GM21360 (cell line): ENCODE measurements at regions not wholly inside any gene's neighbourhood (a gene's known extent, or its start where the extent isn't known, plus 50 kb on each side); places are given as distances from the start of the nearest gene placed in this dataset.
A peak's percentile ranks its signal among the peaks of the same experiment; 100 is the strongest.

ENCODE experiments used
- ATAC-seq: cut with Tn5 transposase; IDR thresholded peaks from one replicate; pipeline ENCODE4 v1.9.1; 2021; ENCODE audit warnings: mild to moderate bottlenecking, moderate library complexity; ENCODE audit not compliant: unreplicated experiment

DNA sequence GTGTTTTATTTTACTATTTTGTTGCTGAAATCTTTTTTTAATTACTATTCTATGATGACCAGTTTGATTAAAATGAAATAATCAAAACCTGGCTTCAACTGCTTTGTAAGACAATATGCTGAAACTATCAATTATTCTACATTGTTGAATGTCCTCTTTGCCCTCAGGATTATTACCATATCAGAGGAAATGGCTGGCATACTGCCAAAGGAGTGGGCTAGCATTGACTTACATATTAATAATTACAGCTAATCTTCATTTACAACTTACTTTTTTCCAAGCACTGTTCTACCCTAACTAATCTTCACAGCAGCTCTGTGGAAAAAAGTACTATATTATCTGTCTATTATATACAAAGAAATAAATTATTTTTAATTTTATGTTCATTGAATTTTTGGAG, 560.5 kb downstream of the BCKDHB start:
- ATAC-seq: no peak

DNA sequence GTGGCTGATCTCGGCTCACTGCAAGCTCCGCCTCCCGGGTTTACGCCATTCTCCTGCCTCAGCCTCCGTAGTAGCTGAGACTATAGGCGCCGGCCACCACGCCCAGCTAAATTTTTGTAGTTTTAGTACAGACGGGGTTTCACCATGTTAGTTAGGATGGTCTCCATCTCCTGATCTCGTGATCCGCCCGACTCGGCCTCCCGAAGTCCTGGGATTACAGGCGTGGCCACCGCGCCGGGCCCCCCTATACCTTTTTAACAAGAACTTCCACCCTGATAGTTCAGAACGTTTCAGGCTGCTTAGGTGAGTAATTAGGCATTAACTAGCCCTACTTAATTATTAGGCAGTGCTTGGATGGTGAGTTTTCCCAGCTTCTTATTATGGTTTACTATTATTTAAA, 552.5 kb downstream of the BCKDHB start:
- ATAC-seq: no peak

DNA sequence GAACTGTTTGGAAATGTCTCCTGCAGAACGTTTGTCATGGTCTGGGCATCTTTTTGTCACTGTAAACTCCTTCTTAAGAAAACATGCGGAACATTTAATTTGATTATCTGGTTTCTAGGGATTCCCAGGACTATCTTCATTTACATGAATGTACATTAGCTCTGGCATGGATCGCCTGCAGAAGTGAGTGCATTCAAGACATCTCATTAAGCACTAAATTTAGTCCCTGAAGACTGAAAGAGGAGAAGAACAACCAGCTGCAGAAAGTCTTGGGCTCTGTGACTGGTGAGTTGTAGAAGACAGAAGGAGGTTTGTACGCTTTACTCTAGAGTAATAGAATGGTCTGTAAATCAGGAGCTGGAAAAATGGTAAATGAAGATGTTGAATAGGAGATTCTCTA, 540.7 kb downstream of the BCKDHB start:
- no peak for ATAC-seq

DNA sequence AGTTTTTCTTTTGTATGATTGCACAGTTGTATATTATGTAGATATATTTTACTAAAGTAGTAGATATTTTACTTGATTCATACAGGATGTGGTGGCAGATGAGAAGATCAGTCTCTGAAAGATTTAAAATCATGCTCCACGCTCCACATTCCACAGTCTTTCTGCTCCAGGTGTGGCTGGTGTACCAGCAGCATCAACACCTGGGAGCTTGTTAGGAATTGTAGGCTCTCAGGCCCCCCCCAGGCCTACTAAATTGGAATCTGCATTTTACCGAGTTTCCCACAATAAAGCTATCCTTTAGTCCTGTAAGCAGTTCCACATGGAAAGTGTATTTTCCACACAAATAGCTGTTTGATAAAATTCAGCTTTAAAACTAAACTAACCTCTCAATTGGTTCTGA, 537.4 kb downstream of the BCKDHB start:
- ATAC-seq: no peak

DNA sequence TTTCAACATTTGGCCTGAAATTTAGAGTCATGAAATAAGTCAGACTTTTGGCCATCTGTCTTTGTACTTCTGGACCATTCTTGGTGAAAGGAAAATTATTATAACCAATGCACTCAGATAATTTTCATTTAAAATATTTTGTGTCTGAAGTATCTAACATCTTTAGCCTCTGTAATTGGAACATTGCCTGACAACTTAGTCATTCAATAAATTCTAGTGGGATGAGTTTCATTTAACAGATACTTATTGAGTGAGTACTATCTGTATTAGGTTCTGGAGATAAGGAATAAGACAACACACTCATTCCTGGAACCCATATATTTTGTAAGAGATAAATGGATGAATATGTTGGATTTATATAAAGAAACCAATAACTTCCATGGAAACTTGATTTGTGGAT, 536.0 kb downstream of the BCKDHB start:
- no peak for ATAC-seq

DNA sequence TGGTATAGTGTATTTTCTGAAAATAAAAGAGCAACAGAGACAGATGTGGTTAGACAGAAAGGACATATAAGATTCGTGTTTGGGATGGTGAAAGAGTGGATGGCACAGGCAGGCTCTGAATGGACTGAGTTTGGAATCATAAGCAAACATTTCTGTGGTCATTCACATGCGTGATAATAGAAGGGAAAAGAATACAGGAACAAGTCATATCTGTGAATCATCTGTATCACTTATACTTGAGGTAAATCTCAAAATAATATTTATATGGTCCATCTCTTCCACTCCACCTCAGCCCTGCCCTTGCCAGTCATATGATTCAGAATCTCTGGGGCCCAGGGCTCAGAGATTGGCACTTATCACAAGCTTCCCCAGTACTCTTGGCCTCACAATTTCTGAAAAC, 535.1 kb downstream of the BCKDHB start:
- no peak for ATAC-seq

DNA sequence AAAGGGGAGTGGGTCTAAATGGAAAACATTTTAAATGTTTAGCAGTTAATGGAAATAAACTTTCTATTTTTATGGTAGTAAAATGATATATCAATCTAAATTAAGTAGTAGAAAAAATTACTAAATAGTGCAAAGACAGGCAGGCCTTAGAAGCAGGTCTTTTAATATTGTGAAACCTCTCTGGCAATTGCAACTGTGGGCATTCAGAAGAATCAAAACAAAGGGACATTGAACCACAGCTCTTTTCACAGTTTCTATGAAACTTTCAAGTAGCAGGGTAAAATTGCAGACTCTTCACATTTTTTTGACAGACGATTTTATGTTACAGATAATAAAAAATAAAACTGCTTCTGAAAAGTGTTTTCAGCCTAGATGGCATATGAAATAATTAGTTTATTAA, 533.7 kb downstream of the BCKDHB start:
- ATAC-seq: no peak

DNA sequence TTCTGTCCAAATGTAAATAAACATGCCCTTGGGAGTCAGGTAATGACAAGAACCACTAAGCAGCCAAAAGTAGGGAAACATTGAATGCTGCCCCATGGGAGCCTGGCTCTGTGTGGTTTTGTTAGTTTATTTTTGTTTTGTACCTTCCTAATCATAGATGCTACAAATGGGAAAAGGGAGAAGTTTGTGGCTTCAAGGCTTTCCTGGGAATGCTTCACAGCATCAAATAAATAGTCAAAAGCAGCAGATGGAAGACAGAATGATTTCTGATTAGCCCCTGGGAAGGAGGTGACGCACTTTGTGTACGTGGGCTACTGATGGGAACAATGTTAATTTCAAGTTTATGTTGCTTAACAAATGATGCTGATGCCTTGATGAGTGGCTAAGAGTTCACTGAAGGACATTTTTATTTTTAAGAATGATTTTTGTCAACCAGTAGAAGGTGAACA, 532.7 kb downstream of the BCKDHB start:
- no peak for ATAC-seq

DNA sequence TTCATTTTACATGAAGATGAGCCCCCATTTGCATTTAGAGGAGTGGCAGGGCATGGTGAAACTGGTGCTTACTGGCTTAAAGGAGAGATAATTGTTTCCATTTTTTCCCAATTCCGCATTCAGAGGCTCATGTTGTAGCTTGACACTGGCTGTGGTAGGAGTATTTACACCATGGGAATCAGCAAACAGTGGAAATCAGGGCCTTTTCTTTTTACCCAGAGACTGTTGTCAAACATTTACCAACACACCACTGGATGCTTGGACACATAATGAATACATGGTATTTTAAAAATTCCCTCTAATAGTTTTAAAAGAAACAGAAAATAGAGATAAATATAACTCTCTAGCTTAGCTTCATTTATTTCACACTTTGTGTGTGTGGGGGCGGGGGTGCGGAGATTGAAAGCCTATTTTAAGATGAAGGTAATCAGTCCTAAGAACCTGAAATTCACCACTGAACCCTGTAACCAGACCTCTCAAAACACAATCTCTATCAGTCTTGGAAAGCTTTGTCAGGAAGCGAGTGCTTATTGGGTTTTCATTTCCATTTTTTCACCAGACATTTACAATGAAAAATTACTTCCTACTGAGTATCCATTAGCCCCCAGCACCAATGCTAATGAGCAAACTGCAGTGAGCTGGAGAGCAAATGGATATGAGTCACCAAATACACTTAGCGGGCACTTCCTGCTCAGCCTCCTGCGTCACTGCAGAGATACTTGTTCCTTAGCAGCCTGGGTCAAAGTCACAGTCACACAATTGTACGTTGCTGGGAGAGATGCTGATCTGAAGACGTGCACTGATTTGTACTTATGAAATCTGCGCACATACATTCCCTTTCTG, 532.0 kb downstream of the BCKDHB start:
- peak; percentile 85 for ATAC-seq

DNA sequence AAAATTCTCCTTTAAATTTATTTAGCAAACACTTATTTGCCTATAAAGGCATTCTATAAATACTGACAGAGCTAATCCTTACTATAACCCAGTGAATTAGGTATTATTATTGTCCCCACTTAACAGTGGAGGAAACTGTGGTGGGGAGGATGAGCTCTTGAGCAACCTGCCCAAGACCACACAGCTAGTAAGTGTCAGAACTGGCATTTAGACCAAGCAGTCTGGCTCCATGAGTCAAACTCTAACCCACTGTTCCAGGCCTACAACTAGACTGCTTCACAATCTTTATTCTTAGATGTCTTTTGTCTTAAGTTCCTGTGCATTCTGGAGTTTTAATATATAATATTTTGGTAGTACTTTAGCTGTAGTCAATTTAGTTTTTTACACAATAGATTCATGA, 530.8 kb downstream of the BCKDHB start:
- no peak for ATAC-seq

DNA sequence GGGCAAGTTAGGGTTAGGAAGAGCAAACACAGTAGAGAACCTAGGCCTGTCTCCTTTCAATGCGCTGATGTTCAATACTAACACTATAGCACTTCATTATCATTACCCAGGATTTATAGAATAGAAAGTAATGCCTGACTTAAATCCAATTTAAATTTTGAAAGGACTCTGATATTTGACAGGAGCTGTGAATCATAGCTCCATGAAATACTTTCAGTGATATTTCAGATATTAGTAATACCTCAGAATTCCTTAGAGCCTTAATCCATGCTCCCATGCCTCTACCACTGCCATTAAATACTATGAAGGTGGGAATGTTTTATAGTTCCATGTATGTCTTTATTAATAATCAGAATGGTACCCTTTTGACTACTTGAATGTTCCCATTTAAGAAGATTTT, 530.2 kb downstream of the BCKDHB start:
- no peak for ATAC-seq

DNA sequence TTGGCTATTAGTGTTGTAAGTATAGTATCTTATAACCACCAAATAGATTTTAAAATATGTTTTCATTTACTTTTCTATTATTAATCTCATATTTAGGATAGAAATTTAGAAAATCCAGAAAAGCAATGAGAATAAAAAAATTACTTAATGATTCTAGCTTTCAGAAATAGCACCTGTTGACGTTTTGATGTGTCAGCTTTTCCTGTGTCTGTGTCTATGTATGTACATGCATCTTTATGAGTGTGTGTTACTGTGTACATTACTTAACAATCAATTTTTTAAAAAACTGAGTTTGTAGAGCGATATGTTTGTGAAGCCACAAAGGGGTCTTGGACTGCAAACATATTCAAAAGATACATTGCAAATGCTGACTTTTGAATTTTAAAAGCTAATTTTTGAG, 526.9 kb downstream of the BCKDHB start:
- ATAC-seq: no peak

DNA sequence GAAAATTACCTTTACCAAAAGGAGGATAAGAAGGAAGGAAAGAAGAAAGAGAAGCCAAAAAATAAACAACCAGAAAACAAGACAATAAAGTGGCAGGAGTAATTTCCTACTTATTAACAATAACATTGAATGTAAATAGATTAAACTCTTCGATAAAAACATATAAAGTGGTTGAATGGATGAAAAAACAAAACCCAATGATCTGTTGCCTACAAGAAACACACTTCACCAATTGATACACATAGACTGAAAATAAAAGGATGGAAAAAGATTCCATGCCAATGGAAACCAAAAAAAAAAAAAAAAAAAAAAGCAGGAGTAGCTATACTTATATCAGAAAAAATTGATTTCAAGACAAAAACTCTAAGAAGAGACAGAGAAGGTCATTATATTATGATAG, 518.9 kb downstream of the BCKDHB start:
- no peak for ATAC-seq

DNA sequence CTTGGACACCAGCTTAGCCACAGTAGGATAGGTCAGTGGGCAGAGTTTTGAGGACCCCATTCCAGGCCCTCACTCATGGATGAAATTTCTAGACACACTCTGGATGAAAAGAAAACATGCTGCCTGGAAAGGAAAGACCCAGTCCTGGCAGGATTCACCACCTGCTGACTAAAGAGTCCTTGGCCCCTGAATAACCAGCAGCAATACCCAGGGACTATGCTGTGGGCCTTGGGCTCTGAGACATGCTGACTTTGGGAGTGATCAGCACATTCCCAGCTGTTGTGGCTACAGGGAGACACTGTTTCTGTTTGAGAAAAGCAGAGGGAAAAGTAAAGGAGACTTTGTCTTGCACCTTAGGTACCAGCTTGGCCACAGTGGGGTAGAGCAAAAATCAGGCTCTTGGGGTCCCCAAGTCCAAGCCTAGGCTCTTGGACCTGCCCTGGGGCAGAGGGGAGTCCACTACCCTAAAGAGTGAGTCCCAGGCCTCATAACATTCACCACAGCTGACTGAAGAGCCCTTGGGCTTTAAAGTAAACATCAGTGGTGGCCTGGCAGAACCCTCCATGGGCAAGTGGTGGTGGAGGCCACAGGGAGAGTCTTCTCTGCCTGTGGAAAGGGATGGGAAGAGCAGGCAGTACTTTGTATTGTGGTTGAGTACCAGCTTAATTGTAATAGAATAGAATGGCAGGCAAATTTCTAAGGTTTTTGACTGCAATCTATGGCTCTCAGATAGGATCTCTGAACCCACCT, 516.8 kb downstream of the BCKDHB start:
- ATAC-seq: no peak

DNA sequence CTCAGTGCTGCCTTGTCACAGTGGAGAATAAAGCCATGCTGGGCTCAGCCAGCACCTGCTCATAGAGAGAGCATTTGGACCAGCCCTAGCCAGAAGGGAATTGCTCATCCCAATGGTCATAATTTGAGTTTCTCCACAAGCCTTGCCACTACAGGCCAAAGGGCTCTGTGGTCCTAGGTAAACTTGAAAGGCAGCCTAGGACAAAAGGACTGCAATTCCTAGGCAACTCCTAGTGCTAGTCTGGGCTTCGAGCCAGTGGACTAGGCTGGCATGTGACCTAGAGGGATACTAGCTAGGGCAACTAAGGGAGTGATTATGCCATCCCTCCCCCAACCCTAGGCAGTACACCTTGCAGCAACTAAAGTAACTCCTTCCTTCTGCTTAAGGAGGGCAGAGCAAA, 516.2 kb downstream of the BCKDHB start:
- ATAC-seq: no peak

DNA sequence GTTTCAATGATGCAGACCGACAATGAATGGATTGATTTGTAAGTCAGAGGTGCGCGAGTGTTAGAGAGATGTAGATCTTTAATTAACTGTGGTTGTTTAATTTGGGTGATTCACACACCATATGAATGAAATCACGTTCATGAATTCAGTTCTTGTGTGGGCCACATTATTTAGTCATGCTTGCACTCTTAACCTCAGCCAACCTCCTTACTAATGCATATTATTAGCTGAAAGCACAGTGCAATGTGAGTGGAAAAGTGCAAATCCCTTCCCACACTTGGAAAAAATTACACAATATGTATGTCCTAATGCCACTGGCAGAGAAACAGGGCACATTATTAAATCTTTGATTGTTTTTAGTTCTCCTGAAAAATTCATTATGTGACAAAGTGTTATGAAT, 512.5 kb downstream of the BCKDHB start:
- ATAC-seq: no peak

DNA sequence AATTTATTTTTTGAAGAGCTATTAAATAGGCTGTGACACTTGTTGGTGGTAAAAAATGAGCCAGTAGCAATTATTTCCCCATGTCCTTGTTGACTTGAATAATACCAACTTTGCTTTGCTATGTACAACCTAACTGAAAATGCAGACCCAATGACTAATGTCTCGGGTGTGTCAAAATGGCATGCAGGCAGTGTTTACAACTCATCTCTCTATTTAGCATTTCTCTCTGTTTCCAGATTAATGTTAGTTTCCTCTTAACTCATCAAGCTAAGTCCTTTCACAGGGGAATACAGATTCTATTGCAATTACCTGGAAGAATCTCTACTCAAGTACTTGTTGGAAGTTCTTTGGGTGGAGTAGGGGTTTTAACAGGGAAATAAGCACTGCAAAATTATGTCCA, 504.4 kb downstream of the BCKDHB start:
- no peak for ATAC-seq

DNA sequence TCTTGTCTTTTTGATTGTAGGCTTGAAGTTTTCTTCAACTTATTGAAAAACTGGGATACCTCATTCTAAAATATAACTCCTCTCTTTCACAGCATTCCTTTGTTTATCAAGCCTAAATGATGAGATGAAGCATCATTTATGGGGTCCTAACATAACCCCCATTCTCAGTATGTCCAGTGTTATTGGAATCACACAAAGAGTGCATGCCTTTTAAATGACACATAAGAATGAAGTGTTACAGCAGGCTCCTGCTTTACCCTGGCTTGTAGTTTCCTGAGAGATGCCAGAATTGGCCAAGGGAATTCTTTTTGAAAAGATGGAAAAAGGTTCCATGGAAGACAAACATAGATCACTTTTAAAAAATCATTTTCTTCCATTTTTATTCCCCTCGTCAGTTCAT, 502.4 kb downstream of the BCKDHB start:
- ATAC-seq: no peak

DNA sequence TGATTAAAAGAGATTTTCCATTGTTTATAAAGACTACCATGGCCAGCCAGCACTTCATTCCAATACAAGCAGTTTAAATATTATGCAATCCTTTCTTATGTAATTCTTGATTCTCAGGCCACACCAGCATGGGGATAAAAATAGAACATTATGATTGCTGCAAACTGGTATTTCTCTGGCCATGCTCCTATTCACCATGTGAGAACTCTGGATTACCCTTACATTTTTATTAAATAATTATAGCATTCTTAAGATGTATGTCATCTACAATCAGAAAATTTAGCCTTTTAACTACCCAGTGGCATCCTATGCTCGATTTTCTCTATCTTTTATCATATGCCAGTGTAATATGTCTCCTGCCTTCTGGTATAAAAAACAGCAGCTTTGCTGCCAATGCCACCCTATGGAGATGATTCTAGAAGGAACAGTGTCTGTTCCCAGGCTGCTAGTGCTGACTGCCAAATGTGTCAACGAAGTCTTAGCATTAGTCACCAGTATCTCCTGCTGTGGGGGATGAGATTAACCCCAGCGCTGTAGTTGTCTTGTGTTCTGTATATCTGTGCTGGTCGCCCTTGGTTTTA, 501.4 kb downstream of the BCKDHB start:
- ATAC-seq: no peak

DNA sequence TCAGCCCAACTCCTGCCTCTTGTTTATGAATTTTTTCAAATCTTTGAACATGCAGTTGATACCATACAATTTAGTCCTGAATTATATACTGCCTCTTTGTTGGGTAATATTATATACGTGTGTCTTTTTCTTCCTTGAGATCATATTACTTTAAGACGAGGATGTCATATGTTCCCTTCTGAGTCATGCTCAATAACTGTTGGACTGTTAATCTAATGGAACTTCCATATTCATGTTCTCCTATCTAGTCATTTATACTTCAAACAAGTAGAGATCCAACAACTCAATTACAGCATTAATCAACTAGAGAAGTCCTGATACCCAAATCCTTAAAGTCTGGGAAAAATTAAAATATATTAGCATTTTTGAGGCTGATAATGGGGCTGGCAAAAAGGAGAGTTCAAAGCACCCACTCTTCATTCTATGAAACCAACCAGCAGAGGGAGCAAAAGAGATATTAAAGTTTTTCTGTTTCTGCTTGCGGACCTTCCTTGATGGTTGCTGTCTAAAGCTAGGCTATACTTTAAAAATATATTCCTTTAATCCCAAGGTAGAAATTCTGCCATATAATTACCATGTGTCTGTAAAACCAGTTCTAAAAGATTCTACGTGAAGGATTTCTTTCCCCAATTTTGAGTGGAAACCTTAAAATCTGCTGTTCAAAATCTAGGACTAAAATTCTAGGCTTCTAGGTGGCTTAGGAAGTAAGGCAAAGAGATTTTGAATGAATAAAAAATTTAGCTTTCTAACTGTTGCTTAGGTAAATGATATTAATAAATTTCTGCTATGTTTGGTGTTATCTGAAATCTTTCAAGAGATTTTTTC, 498.9 kb downstream of the BCKDHB start:
- ATAC-seq: peak; percentile 62

DNA sequence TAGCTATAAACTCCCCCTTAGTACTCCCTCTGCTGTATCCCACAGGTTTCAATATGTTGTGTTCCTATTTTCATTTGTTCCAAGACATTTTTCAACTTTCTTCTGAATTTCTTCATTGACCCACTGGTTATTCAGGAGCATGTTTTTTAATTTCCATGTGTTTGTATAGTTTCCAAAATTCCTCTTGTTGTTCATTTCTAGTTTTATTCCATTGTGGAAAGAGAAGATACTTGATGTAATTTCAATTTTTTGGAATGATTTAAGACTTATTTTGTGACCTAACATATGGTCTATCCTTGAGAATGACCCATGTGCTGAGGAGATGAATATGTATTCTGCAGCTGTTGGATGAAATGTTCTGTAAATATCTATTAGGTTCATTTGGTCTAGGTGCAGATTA, 497.2 kb downstream of the BCKDHB start:
- ATAC-seq: no peak
